ENCODE measurements at regions not wholly inside any gene's neighbourhood (a gene's known extent, or its start where the extent isn't known, plus 50 kb on each side); places are given as distances from the start of the nearest gene placed in this dataset.
"Not testable (repeated sequence)": the region's sequence is repeated elsewhere in the genome, so short reads cannot be mapped to it uniquely, and the experiment has no call there.

DNA sequence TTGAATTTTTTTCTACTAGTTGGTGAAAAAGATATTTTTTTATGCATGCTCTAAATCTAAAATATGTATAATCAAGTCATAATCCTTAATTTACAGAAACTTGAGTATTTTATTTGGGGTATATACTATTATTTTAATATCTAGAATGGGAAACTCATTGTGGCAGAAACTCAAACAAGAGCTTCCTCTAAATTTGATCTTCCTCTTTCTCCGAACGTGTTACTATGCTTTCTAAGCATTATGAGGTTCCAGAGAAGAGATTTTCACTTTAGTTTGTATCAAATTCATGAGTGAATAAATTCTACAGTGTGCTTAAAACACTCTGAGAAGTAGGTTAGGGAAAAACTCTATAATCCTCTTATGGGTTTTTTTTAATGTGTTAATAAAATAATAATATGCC, 173.1 kb downstream of the POTEB3 start (continued):
- TF ChIP-seq, protein P1, sequence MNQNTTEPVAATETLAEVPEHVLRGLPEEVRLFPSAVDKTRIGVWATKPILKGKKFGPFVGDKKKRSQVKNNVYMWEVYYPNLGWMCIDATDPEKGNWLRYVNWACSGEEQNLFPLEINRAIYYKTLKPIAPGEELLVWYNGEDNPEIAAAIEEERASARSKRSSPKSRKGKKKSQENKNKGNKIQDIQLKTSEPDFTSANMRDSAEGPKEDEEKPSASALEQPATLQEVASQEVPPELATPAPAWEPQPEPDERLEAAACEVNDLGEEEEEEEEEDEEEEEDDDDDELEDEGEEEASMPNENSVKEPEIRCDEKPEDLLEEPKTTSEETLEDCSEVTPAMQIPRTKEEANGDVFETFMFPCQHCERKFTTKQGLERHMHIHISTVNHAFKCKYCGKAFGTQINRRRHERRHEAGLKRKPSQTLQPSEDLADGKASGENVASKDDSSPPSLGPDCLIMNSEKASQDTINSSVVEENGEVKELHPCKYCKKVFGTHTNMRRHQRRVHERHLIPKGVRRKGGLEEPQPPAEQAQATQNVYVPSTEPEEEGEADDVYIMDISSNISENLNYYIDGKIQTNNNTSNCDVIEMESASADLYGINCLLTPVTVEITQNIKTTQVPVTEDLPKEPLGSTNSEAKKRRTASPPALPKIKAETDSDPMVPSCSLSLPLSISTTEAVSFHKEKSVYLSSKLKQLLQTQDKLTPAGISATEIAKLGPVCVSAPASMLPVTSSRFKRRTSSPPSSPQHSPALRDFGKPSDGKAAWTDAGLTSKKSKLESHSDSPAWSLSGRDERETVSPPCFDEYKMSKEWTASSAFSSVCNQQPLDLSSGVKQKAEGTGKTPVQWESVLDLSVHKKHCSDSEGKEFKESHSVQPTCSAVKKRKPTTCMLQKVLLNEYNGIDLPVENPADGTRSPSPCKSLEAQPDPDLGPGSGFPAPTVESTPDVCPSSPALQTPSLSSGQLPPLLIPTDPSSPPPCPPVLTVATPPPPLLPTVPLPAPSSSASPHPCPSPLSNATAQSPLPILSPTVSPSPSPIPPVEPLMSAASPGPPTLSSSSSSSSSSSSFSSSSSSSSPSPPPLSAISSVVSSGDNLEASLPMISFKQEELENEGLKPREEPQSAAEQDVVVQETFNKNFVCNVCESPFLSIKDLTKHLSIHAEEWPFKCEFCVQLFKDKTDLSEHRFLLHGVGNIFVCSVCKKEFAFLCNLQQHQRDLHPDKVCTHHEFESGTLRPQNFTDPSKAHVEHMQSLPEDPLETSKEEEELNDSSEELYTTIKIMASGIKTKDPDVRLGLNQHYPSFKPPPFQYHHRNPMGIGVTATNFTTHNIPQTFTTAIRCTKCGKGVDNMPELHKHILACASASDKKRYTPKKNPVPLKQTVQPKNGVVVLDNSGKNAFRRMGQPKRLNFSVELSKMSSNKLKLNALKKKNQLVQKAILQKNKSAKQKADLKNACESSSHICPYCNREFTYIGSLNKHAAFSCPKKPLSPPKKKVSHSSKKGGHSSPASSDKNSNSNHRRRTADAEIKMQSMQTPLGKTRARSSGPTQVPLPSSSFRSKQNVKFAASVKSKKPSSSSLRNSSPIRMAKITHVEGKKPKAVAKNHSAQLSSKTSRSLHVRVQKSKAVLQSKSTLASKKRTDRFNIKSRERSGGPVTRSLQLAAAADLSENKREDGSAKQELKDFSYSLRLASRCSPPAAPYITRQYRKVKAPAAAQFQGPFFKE (tag by site-specific recombination; IDR thresholded peaks at IDR 0.05; ENCODE audit: borderline replicate concordance): no peak

DNA sequence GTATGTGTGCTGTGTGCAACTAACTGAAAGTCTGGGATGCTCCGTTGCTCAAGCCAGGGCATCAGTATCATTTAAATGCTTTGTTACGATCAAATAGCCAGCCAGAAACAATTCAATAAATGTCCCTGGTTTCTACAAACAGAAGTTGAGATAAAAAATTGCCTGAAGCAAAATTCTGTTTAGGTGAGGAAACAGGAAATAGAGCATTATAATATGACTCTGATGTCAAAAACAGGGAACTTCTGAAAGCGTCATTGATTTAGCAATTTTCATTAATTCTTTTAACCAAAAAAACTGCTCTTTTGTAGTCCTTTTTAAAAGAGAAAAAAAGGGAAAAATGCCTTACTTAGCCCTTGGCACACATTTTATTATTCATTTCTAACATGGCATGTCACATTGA, 174.7 kb downstream of the POTEB3 start:
- CTCF ChIA-PET: not testable (repeated sequence)

DNA sequence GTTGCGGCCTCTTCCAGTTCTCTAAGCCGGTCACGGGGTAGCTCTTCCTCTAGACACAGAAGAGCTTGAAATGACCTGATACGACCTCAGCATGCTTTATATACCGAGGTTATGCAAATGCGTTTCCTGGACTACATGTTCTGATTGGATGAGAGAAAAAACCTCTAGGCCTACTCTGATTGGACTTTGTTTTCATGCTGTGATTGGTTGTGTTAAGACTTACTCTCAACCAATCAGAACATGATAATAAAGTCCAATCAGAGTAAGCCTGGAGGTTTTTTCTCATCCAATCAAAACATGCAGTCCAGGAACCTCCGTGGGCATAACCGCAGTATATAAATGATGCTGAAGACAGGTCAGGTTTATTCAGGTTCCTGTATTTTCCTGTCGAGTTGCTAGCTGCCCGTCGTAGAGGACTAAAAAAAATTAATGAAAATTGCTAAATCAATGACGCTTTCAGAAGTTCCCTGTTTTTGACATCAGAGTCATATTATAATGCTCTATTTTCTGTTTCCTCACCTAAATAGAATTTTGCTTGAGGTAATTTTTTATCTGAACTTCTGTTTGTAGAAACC, 177.4 kb downstream of the POTEB3 start:
- no peaks in the 10 kb centered on the region for H3K9me3 ChIP-seq (ENCODE audit: control insufficient read depth, insufficient read depth, low read depth, low read length)
- TF ChIP-seq, protein P2, sequence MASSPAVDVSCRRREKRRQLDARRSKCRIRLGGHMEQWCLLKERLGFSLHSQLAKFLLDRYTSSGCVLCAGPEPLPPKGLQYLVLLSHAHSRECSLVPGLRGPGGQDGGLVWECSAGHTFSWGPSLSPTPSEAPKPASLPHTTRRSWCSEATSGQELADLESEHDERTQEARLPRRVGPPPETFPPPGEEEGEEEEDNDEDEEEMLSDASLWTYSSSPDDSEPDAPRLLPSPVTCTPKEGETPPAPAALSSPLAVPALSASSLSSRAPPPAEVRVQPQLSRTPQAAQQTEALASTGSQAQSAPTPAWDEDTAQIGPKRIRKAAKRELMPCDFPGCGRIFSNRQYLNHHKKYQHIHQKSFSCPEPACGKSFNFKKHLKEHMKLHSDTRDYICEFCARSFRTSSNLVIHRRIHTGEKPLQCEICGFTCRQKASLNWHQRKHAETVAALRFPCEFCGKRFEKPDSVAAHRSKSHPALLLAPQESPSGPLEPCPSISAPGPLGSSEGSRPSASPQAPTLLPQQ (tag by site-specific recombination; IDR thresholded peaks at IDR 0.05): no peak
- no peak for TF ChIP-seq ZNF211 (tag by site-specific recombination; IDR thresholded peaks at IDR 0.05; ENCODE audit: low read depth)
- TF ChIP-seq ZNF214 (tag by site-specific recombination; IDR thresholded peaks at IDR 0.05; ENCODE audit: borderline replicate concordance): no peak
- TF ChIP-seq ZNF112 (tag by site-specific recombination; IDR thresholded peaks at IDR 0.05): no peak
- no peak for TF ChIP-seq SETDB1 (IDR thresholded peaks at IDR 0.05; ENCODE audit: insufficient read length, low read length)
- TF ChIP-seq, protein P3, sequence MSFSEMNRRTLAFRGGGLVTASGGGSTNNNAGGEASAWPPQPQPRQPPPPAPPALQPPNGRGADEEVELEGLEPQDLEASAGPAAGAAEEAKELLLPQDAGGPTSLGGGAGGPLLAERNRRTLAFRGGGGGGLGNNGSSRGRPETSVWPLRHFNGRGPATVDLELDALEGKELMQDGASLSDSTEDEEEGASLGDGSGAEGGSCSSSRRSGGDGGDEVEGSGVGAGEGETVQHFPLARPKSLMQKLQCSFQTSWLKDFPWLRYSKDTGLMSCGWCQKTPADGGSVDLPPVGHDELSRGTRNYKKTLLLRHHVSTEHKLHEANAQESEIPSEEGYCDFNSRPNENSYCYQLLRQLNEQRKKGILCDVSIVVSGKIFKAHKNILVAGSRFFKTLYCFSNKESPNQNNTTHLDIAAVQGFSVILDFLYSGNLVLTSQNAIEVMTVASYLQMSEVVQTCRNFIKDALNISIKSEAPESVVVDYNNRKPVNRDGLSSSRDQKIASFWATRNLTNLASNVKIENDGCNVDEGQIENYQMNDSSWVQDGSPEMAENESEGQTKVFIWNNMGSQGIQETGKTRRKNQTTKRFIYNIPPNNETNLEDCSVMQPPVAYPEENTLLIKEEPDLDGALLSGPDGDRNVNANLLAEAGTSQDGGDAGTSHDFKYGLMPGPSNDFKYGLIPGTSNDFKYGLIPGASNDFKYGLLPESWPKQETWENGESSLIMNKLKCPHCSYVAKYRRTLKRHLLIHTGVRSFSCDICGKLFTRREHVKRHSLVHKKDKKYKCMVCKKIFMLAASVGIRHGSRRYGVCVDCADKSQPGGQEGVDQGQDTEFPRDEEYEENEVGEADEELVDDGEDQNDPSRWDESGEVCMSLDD (tag by site-specific recombination; IDR thresholded peaks at IDR 0.05): no peak
- no peak for TF ChIP-seq ZNF366 (tag by site-specific recombination; conservative IDR thresholded peaks at IDR 0.05)
- no peak for TF ChIP-seq ZNF2 (tag by site-specific recombination; IDR thresholded peaks at IDR 0.05)
- POLR2A ChIA-PET: no interaction called here
- H3K36me3 ChIP-seq (ENCODE audit: control insufficient read depth in 2 of 2, insufficient read depth in 1 of 2, low read length in 2 of 2): no peaks in the 10 kb centered on the region
- H3K27ac ChIP-seq (ENCODE audit: extremely low read depth, low read depth, low read length): no peak overlapping the region
- no peak overlapping the region for H3K4me3 ChIP-seq (ENCODE audit: low read depth, low read length)
- H3K4me1 ChIP-seq (ENCODE audit: control insufficient read depth, insufficient read depth, low read length): no peaks in the 10 kb centered on the region
- CTCF ChIA-PET: no interaction called here

More for the DNA sequence above, 174.7 kb downstream of the POTEB3 start:
- H3K36me3 ChIP-seq (ENCODE audit: control insufficient read depth in 2 of 2, insufficient read depth in 1 of 2, low read length in 2 of 2); H3K9me3 ChIP-seq (ENCODE audit: control insufficient read depth, insufficient read depth, low read depth, low read length); H3K4me1 ChIP-seq (ENCODE audit: control insufficient read depth, insufficient read depth, low read length); POLR2A ChIA-PET; H3K27ac ChIP-seq (ENCODE audit: extremely low read depth, low read depth, low read length); H3K4me3 ChIP-seq (ENCODE audit: low read depth, low read length): not testable (repeated sequence)

Measured in HEK293 (cell line).